ENCODE measurements at regions not wholly inside any gene's neighbourhood (a gene's known extent, or its start where the extent isn't known, plus 50 kb on each side); places are given as distances from the start of the nearest gene placed in this dataset.

DNA sequence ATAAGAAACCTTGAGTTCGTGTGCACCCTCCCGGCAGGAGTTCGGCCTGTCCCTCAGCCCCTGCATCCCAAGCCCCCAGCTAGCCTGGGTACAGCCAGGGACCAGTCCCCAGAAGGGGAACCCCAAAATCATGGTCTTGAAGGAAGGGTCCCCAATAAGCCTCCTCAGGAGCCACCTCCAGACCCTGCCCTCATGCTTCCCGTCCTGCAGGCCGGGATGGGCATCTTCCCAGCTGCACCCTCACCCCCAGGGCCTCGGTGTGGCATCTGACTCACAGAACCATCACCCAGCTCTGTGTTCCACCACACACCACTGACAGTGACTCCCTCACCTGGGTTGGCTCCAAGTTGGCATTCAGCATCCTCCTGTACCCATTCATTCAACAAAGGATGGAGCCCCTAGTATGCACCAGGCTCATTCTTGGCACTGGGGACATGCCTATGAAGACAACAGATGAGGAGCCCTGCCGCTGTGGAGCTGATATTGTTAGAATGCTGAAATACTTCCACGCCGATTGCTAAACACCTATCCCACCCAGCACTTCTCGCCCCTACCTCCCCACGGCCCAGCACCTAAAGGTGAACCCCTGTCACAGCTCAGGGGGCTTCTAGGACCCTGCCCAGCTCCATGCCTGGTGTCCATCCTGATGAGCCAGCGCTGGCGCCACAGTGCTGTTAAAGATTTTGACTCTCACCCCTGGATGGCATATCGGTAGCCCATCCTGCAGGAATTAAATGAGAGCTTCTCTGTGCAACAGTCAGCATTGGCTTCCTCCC is 77.8 kb downstream of the BUD13 start:
- Histone ChIP-seq H3K4me3 (ENCODE audit: low read depth, low read length) (no peak overlapping the region), H3K27ac (ENCODE audit: low read depth, low read length) (no peak overlapping the region), H3K9me3 (ENCODE audit: control insufficient read depth, insufficient read depth, low read length) (no peaks in the 10 kb centered on the region), H3K27me3 (ENCODE audit: control insufficient read depth, insufficient read depth, low read length) (peaks cover 11% of the 10 kb centered on the region)
- no peak for DNase-seq (ENCODE audit: low read depth, low spot score)
- ChIA-PET CTCF (interaction anchor here (0.6 to 0.8 kb wide), 2 partner anchors 39 to 1955 kb away, joined by 5 to 8 read pairs; no protein-coding TSS in a partner anchor), POLR2A (no interaction called here)
- TF ChIP-seq, protein P1, sequence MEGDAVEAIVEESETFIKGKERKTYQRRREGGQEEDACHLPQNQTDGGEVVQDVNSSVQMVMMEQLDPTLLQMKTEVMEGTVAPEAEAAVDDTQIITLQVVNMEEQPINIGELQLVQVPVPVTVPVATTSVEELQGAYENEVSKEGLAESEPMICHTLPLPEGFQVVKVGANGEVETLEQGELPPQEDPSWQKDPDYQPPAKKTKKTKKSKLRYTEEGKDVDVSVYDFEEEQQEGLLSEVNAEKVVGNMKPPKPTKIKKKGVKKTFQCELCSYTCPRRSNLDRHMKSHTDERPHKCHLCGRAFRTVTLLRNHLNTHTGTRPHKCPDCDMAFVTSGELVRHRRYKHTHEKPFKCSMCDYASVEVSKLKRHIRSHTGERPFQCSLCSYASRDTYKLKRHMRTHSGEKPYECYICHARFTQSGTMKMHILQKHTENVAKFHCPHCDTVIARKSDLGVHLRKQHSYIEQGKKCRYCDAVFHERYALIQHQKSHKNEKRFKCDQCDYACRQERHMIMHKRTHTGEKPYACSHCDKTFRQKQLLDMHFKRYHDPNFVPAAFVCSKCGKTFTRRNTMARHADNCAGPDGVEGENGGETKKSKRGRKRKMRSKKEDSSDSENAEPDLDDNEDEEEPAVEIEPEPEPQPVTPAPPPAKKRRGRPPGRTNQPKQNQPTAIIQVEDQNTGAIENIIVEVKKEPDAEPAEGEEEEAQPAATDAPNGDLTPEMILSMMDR (IDR thresholded peaks at IDR 0.05; ENCODE audit: low read depth, low read length): no peak

DNA sequence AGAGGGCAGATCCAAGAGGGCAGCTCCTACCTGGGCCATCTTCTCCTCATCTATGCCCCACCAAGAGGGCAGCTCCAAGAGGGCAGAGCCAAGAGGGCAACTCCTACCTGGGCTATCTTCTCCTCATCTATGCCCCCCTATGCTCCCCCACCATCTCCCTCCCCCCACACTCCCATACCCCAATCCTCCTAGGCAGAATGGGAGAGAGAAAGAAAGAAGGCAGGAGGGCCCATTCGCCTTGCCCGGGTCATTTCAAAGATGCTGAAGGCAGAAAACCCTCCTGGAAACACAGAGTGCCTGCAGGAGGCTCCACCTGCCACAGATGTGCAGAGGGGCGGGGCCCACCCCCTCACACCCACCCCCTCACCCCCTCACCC is 78.5 kb downstream of the BUD13 start:
- H3K9me3 ChIP-seq (ENCODE audit: control insufficient read depth, insufficient read depth, low read length): no peaks in the 10 kb centered on the region
- TF ChIP-seq, protein P1 (IDR thresholded peaks at IDR 0.05; ENCODE audit: low read depth, low read length): no peak
- H3K4me3 ChIP-seq (ENCODE audit: low read depth, low read length): no peak overlapping the region
- H3K27ac ChIP-seq (ENCODE audit: low read depth, low read length): no peak overlapping the region
- POLR2A ChIA-PET: no interaction called here
- CTCF ChIA-PET: interaction anchor here (0.8 kb wide), 1 partner anchor 39 kb away, joined by 5 read pairs; no protein-coding TSS in a partner anchor
- no peak for DNase-seq (ENCODE audit: low read depth, low spot score)
- H3K27me3 ChIP-seq (ENCODE audit: control insufficient read depth, insufficient read depth, low read length): peaks cover 11% of the 10 kb centered on the region

DNA sequence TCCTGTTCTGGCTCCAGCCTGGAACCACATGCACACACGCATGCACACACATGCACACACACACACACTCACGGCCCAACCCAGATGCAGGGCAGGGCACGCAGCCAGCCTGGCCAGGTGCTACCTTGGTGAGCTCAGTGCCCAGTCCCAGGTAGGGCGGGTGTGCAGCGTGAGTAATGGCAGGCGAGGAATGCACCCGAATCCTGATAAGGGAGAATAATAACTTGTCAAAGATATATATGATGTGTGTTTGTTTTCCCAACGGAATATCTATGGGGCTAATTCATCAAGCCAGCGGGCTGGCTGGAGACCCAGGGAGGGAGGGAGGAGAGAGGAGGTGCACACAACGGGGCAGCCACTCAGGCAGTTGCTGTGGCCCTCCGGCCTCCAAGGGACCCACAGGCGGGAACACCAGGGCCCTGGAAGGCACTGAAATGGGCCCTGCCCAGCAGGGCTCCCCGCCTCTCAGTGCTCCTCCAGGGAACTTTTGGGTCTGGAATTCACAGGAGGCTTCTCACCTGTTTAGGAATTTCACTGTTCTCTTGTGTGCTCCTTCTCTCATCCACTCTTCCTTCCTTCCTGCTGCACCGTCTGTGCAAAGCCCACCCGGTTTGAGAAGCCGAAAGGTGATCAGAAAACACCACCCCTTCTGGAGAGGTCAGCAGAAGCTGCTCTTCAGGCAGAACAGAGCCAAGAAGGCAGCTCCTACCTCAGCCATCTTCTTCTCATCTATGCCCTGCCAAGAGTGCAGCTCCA is 79.0 kb downstream of the BUD13 start:
- CTCF ChIA-PET: no interaction called here
- TF ChIP-seq, protein P1 (IDR thresholded peaks at IDR 0.05; ENCODE audit: low read depth, low read length): no peak
- Histone ChIP-seq H3K4me3 (ENCODE audit: low read depth, low read length) (no peak overlapping the region), H3K9me3 (ENCODE audit: control insufficient read depth, insufficient read depth, low read length) (no peaks in the 10 kb centered on the region), H3K27me3 (ENCODE audit: control insufficient read depth, insufficient read depth, low read length) (peaks cover 11% of the 10 kb centered on the region), H3K27ac (ENCODE audit: low read depth, low read length) (no peak overlapping the region)
- POLR2A ChIA-PET: no interaction called here
- DNase-seq (ENCODE audit: low read depth, low spot score): no peak

DNA sequence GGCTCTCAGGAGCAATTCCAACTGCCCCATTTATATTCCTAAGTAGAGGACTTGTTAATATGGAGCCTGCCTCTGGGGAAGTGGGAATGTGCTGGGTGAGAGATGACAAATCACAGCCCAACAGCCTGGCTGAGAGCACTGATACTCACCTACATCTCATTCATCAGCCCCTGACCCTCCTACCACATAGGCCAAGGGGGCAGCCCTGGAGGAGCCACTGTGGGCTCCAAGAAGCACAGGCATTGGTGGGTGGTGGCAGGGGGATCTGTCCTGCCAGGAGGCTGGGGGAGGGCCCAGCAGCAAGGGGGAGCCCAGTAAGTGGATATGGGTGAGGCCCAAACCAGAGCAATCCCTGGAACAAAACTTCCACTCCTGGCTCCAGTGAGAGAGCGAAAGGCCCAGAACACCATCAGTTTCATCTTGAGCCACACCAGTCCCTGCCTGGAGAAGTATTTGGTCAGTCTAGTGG is 79.7 kb downstream of the BUD13 start:
- TF ChIP-seq, protein P1 (IDR thresholded peaks at IDR 0.05; ENCODE audit: low read depth, low read length): no peak
- Histone ChIP-seq H3K27ac (ENCODE audit: low read depth, low read length) (no peak overlapping the region), H3K27me3 (ENCODE audit: control insufficient read depth, insufficient read depth, low read length) (peaks cover 11% of the 10 kb centered on the region), H3K9me3 (ENCODE audit: control insufficient read depth, insufficient read depth, low read length) (no peaks in the 10 kb centered on the region), H3K4me3 (ENCODE audit: low read depth, low read length) (no peak overlapping the region)
- no peak for DNase-seq (ENCODE audit: low read depth, low spot score)
- ChIA-PET POLR2A (no interaction called here), CTCF (interaction anchor here (2.7 kb wide), 1 partner anchor 238 kb away, joined by 15 read pairs; no protein-coding TSS in a partner anchor)
